ENCODE measurements at regions not wholly inside any gene's neighbourhood (a gene's known extent, or its start where the extent isn't known, plus 50 kb on each side); places are given as distances from the start of the nearest gene placed in this dataset.
"Not testable (repeated sequence)": the region's sequence is repeated elsewhere in the genome, so short reads cannot be mapped to it uniquely, and the experiment has no call there.

DNA sequence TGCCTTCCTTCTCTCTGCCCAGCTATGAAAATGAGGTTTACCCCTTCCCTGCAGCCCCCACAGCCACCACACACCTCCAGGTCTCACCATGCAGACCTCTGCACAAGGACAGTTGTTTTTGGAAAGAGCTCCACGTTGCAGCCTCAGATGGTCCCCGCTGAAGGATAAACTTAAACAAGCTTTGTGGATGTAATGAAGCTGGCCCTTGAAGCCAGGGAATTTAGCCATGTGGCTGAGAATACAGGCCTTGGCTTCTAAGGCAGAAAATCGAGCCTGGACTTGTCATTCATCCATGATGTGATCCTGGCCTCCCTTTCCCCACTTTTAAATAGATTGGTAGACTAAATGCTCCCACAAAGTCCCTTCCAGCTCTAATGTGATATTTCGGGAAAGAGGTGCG, 79.4 kb downstream of the TBX3 start:
- Histone ChIP-seq H3K4me1 (ENCODE audit: insufficient read depth, low read length, poor library complexity, severe bottlenecking) (no peaks in the 10 kb centered on the region), H3K36me3 (ENCODE audit: insufficient read depth, low read length, poor library complexity, severe bottlenecking) (no peaks in the 10 kb centered on the region), H3K9me3 (ENCODE audit: low read depth, low read length, poor library complexity, severe bottlenecking) (no peaks in the 10 kb centered on the region), H3K27ac (ENCODE audit: low read depth, low read length, poor library complexity, severe bottlenecking) (no peak overlapping the region), H3K4me3 (ENCODE audit: low read depth, low read length, poor library complexity, severe bottlenecking) (no peak overlapping the region), H3K27me3 (replicated peaks; ENCODE audit: insufficient read depth, low read depth, low read length, poor library complexity) (no peaks in the 10 kb centered on the region)
- intact Hi-C loops (cut with micrococcal nuclease; ENCODE audit: unreplicated experiment) = no loop called here
- POLR2A ChIA-PET (ENCODE audit: low non-redundant PET) = no interaction called here
- no peak for DNase-seq (ENCODE audit: low spot score)
- BruUV-seq (replicated peaks) = no TSS peak
- CTCF ChIA-PET = no interaction called here
- TF ChIP-seq, protein P1, sequence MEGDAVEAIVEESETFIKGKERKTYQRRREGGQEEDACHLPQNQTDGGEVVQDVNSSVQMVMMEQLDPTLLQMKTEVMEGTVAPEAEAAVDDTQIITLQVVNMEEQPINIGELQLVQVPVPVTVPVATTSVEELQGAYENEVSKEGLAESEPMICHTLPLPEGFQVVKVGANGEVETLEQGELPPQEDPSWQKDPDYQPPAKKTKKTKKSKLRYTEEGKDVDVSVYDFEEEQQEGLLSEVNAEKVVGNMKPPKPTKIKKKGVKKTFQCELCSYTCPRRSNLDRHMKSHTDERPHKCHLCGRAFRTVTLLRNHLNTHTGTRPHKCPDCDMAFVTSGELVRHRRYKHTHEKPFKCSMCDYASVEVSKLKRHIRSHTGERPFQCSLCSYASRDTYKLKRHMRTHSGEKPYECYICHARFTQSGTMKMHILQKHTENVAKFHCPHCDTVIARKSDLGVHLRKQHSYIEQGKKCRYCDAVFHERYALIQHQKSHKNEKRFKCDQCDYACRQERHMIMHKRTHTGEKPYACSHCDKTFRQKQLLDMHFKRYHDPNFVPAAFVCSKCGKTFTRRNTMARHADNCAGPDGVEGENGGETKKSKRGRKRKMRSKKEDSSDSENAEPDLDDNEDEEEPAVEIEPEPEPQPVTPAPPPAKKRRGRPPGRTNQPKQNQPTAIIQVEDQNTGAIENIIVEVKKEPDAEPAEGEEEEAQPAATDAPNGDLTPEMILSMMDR (conservative IDR thresholded peaks at IDR 0.05; ENCODE audit: low read depth, low read length) = no peak
- no peak for TF ChIP-seq EZH2 (IDR thresholded peaks at IDR 0.05; ENCODE audit: borderline replicate concordance, low read depth, low read length, poor library complexity, severe bottlenecking)

DNA sequence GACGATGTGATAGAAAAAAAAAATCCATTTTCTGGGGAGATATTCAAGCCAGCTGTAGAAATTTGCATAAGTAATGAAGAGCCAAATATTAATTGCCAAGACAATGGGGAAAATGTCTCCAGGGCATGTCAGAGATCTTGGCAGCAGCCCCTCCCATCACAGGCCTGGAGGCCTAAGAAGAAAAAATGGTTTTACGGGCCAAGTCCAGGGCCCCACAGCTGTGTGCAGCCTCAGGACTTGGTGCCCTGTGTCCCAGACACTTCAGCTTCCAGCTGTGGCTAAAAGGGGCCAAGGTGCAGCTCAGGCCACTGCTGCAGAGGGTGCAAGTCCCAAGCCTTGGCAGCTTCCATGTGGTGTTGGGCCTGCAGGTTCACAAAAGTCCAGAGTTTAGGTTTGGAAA, 83.4 kb downstream of the TBX3 start:
- H3K36me3 ChIP-seq (ENCODE audit: insufficient read depth, low read length, poor library complexity, severe bottlenecking); CTCF ChIA-PET; POLR2A ChIA-PET (ENCODE audit: low non-redundant PET); BruUV-seq (replicated peaks); H3K4me3 ChIP-seq (ENCODE audit: low read depth, low read length, poor library complexity, severe bottlenecking); H3K4me1 ChIP-seq (ENCODE audit: insufficient read depth, low read length, poor library complexity, severe bottlenecking); H3K27ac ChIP-seq (ENCODE audit: low read depth, low read length, poor library complexity, severe bottlenecking); intact Hi-C loops (cut with micrococcal nuclease; ENCODE audit: unreplicated experiment); H3K27me3 ChIP-seq (replicated peaks; ENCODE audit: insufficient read depth, low read depth, low read length, poor library complexity); H3K9me3 ChIP-seq (ENCODE audit: low read depth, low read length, poor library complexity, severe bottlenecking); DNase-seq (ENCODE audit: low spot score): not testable (repeated sequence)

DNA sequence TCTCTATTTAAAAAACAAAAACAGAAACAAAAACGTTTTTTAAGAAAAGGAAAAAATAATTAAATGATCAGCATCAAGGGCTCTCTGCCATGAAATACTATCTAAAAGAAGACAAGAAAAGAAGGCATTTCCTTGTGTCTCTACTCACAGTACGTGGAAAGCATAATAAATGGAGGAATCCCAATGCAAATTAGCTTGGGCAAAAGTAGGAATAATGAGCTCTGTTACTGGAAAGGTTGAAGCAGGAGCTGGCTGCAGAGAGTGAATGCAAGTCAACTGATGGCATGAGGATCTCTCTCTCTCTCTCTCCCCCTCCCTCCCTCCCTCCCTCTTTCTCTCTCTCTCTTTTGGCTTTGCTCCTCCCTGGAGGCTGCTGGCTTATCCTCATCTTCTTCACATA, 85.9 kb downstream of the TBX3 start:
- POLR2A ChIA-PET (ENCODE audit: low non-redundant PET) = no interaction called here
- Histone ChIP-seq H3K4me3 (ENCODE audit: low read depth, low read length, poor library complexity, severe bottlenecking) (no peak overlapping the region), H3K27ac (ENCODE audit: low read depth, low read length, poor library complexity, severe bottlenecking) (no peak overlapping the region), H3K27me3 (replicated peaks; ENCODE audit: insufficient read depth, low read depth, low read length, poor library complexity) (no peaks in the 10 kb centered on the region), H3K36me3 (ENCODE audit: insufficient read depth, low read length, poor library complexity, severe bottlenecking) (no peaks in the 10 kb centered on the region), H3K9me3 (ENCODE audit: low read depth, low read length, poor library complexity, severe bottlenecking) (no peaks in the 10 kb centered on the region), H3K4me1 (ENCODE audit: insufficient read depth, low read length, poor library complexity, severe bottlenecking) (no peaks in the 10 kb centered on the region)
- intact Hi-C loops (cut with micrococcal nuclease; ENCODE audit: unreplicated experiment) = no loop called here
- TF ChIP-seq, protein P1 (conservative IDR thresholded peaks at IDR 0.05; ENCODE audit: low read depth, low read length) = no peak
- no peak for TF ChIP-seq EZH2 (IDR thresholded peaks at IDR 0.05; ENCODE audit: borderline replicate concordance, low read depth, low read length, poor library complexity, severe bottlenecking)
- no peak for DNase-seq (ENCODE audit: low spot score)
- CTCF ChIA-PET = no interaction called here
- no TSS peak for BruUV-seq (replicated peaks)

DNA sequence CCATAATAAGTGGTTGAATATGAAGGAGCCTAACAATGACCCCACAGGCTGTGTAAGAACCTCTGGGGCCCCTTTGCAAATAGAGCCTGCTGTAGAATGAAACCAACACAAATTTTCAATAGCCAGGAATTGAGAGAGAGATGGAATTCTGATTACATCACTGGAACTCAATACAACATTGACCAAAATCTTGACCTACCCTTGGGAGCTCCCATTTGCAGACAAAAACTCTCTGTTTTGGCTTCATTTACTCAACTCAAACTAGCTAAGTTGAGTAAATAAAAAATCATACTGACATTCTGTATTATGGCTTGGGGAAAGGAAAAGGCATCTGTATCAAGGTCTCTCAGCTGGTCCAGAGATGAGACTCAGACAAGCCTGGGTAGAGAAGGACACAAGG, 91.0 kb downstream of the TBX3 start:
- no TSS peak for BruUV-seq (replicated peaks)
- intact Hi-C loops (cut with micrococcal nuclease; ENCODE audit: unreplicated experiment) = no loop called here
- CTCF ChIA-PET = no interaction called here

More for the DNA sequence above, 91.0 kb downstream of the TBX3 start:
- POLR2A ChIA-PET (ENCODE audit: low non-redundant PET) = no interaction called here
- Histone ChIP-seq H3K27ac (ENCODE audit: low read depth, low read length, poor library complexity, severe bottlenecking) (no peak overlapping the region), H3K9me3 (ENCODE audit: low read depth, low read length, poor library complexity, severe bottlenecking) (peaks cover 7% of the 10 kb centered on the region), H3K4me3 (ENCODE audit: low read depth, low read length, poor library complexity, severe bottlenecking) (no peak overlapping the region), H3K27me3 (replicated peaks; ENCODE audit: insufficient read depth, low read depth, low read length, poor library complexity) (no peaks in the 10 kb centered on the region), H3K36me3 (ENCODE audit: insufficient read depth, low read length, poor library complexity, severe bottlenecking) (no peaks in the 10 kb centered on the region), H3K4me1 (ENCODE audit: insufficient read depth, low read length, poor library complexity, severe bottlenecking) (no peaks in the 10 kb centered on the region)
- no peak for DNase-seq (ENCODE audit: low spot score)
- TF ChIP-seq, protein P1 (conservative IDR thresholded peaks at IDR 0.05; ENCODE audit: low read depth, low read length) = no peak
- no peak for TF ChIP-seq EZH2 (IDR thresholded peaks at IDR 0.05; ENCODE audit: borderline replicate concordance, low read depth, low read length, poor library complexity, severe bottlenecking)

Data from A673 (cell line).